PC-3 (cell line): ENCODE measurements at regions not wholly inside any gene's neighbourhood (a gene's known extent, or its start where the extent isn't known, plus 50 kb on each side); places are given as distances from the start of the nearest gene placed in this dataset.

Source experiments
- ATAC-seq: fragments of 200-7000 bp; cut with Tn5 transposase; 2 replicates; pipeline ENCODE4 v1.9.1; 2020; ENCODE audit warnings: mild to moderate bottlenecking, moderate library complexity
- BruUV-seq: library from RNA; stranded (reverse); fragments of 400-500 nt; replicated peaks from 2 replicates; lab custom pipeline; 2021; lab: Mats Ljungman, UMichigan
- CTCF ChIA-PET: fragments of 300-600 bp; sonication (Branson Sonifier 250); formaldehyde crosslinking; loops from one replicate; lab custom pipeline; 2022; ENCODE audit warnings: antibody characterized with exemption; lab: Charles Lee
- POLR2A ChIA-PET: fragments of 300-600 bp; sonication (Branson Sonifier 250); formaldehyde crosslinking; loops from one replicate; lab custom pipeline; 2022; ENCODE audit warnings: antibody characterized with exemption; ENCODE audit not compliant: unreplicated experiment; lab: Charles Lee
- DNase-seq: peaks from one replicate; pipeline ENCODE4 v3.0.0-alpha.2; 2015
- H2AFZ ChIP-seq: fragments of 300-600 bp; sonication (generic); 2 replicates; pipeline ENCODE4 v1.6.0; 2016; ENCODE audit warnings: antibody characterized with exemption, low read length
- H3F3A ChIP-seq: fragments of 300-600 bp; sonication (generic); one replicate; pipeline ENCODE4 v1.6.0; 2017; ENCODE audit warnings: antibody characterized with exemption, low read length, control low read depth, mild to moderate bottlenecking; ENCODE audit not compliant: unreplicated experiment
- H3K27ac ChIP-seq: fragments of 300-600 bp; sonication (generic); 2 replicates; pipeline ENCODE4 v1.5.1; 2016; ENCODE audit warnings: mild to moderate bottlenecking, low read length
- H3K27me3 ChIP-seq: fragments of 300-600 bp; sonication (generic); 2 replicates; pipeline ENCODE4 v1.6.1; 2016; ENCODE audit warnings: low read length, mixed read lengths
- H3K36me3 ChIP-seq: fragments of 300-600 bp; sonication (generic); 2 replicates; pipeline ENCODE4 v1.6.1; 2016; ENCODE audit warnings: low read depth, mixed run types, low read length, mixed read lengths
- H3K4me1 ChIP-seq: fragments of 300-600 bp; sonication (generic); 2 replicates; pipeline ENCODE4 v1.5.1; 2016; ENCODE audit warnings: low read length; ENCODE audit not compliant: insufficient read depth
- H3K4me2 ChIP-seq: fragments of 300-600 bp; sonication (generic); 2 replicates; pipeline ENCODE4 v1.6.0; 2016; ENCODE audit warnings: low read length
- H3K4me3 ChIP-seq: fragments of 300-600 bp; sonication (generic); 2 replicates; pipeline ENCODE4 v1.5.1; 2016; ENCODE audit warnings: mild to moderate bottlenecking, low read length, mixed read lengths
- H3K79me2 ChIP-seq: fragments of 300-600 bp; sonication (generic); 2 replicates; pipeline ENCODE4 v1.6.1; 2017; ENCODE audit warnings: low read length, mixed read lengths
- H3K9ac ChIP-seq: fragments of 300-600 bp; sonication (generic); 2 replicates; pipeline ENCODE4 v1.6.0; 2016; ENCODE audit warnings: mild to moderate bottlenecking, low read length
- H3K9me2 ChIP-seq: fragments of 300-600 bp; sonication (generic); replicated peaks from 2 replicates; pipeline ENCODE4 v1.6.1; 2016; ENCODE audit warnings: mixed run types, low read length, mixed read lengths
- H3K9me3 ChIP-seq: fragments of 300-600 bp; sonication (generic); 2 replicates; pipeline ENCODE4 v1.6.1; 2016; ENCODE audit warnings: low read length, mixed read lengths
- H4K20me1 ChIP-seq: fragments of 300-600 bp; sonication (generic); 2 replicates; pipeline ENCODE4 v1.6.1; 2016; ENCODE audit warnings: low read length, mixed read lengths
- CTCF ChIP-seq: fragments of 300-600 bp; sonication (generic); conservative IDR thresholded peaks from 2 replicates; pipeline ENCODE4 v1.5.1; 2017; ENCODE audit warnings: antibody characterized with exemption, low read depth, mild to moderate bottlenecking, low read length
- EZH2 ChIP-seq: fragments of 300-600 bp; sonication (generic); IDR thresholded peaks from one replicate; pipeline ENCODE4 v1.6.1; 2017; ENCODE audit warnings: antibody characterized with exemption, mild to moderate bottlenecking, low read length; ENCODE audit not compliant: unreplicated experiment
- EZH2phosphoT487 ChIP-seq: fragments of 300-600 bp; sonication (generic); IDR thresholded peaks from 2 replicates; pipeline ENCODE4 v1.6.1; 2018; ENCODE audit warnings: mild to moderate bottlenecking, antibody characterized with exemption, low read length, borderline replicate concordance
- intact Hi-C: fragments of 100-400 bp; cut with micrococcal nuclease; formaldehyde crosslinking; loops from 2 replicates; pipeline ENCODE4 v1.9.0; 2023

- no peaks in the 10 kb centered on the region for H3K9me3 ChIP-seq
- ChIA-PET POLR2A (no interaction called here), CTCF (no interaction called here)
- no peak for TF ChIP-seq EZH2
- no peak for TF ChIP-seq EZH2phosphoT487
- no peak for TF ChIP-seq CTCF
- no peaks in the 10 kb centered on the region for H3K79me2 ChIP-seq
- no peak overlapping the region for H3K4me2 ChIP-seq
- H3K27me3 ChIP-seq: no peaks in the 10 kb centered on the region
- H3K9me2 ChIP-seq: no peaks in the 10 kb centered on the region
- H3K4me3 ChIP-seq: no peak overlapping the region
- no peak overlapping the region for H3K27ac ChIP-seq
- intact Hi-C loops: no loop called here
- H4K20me1 ChIP-seq: no peaks in the 10 kb centered on the region
- H3K9ac ChIP-seq: no peak overlapping the region
- no peaks in the 10 kb centered on the region for H3K4me1 ChIP-seq
- H2AFZ ChIP-seq: no peak overlapping the region
- H3F3A ChIP-seq: no peaks in the 10 kb centered on the region
- DNase-seq (no peak), ATAC-seq (no peak)
- H3K36me3 ChIP-seq: no peaks in the 10 kb centered on the region
- no TSS peak for BruUV-seq
Observed at GRCh38 chr3:59463253-59463652, 413.4 kb upstream of the CFAP20DC start.

GRCh38 chr3:59460068-59460467, 410.2 kb upstream of the CFAP20DC start:
- no TSS peak for BruUV-seq
- intact Hi-C loops: no loop called here
- no peaks in the 10 kb centered on the region for H3K36me3 ChIP-seq
- no peak for DNase-seq
- POLR2A ChIA-PET: no interaction called here
- no peak overlapping the region for H3K9ac ChIP-seq
- no peaks in the 10 kb centered on the region for H3K4me1 ChIP-seq
- no peak overlapping the region for H3K4me2 ChIP-seq
- no peak for ATAC-seq
- H4K20me1 ChIP-seq: no peaks in the 10 kb centered on the region
- no peaks in the 10 kb centered on the region for H3F3A ChIP-seq
- no peak overlapping the region for H3K27ac ChIP-seq
- no peak overlapping the region for H2AFZ ChIP-seq
- no peaks in the 10 kb centered on the region for H3K27me3 ChIP-seq
- H3K4me3 ChIP-seq: no peak overlapping the region
- TF ChIP-seq EZH2phosphoT487 (no peak), EZH2 (no peak), CTCF (no peak)
- H3K79me2 ChIP-seq: no peaks in the 10 kb centered on the region
- CTCF ChIA-PET: no interaction called here
- no peaks in the 10 kb centered on the region for H3K9me3 ChIP-seq
- no peaks in the 10 kb centered on the region for H3K9me2 ChIP-seq

GRCh38 chr3:59456852-59457485, 407.1 kb upstream of the CFAP20DC start:
- Histone ChIP-seq H3K4me3 (no peak overlapping the region), H3K27me3 (no peaks in the 10 kb centered on the region), H3F3A (no peaks in the 10 kb centered on the region), H3K9ac (no peak overlapping the region), H3K4me1 (no peaks in the 10 kb centered on the region), H3K4me2 (no peak overlapping the region), H3K9me3 (no peaks in the 10 kb centered on the region), H3K36me3 (no peaks in the 10 kb centered on the region), H3K9me2 (no peaks in the 10 kb centered on the region), H2AFZ (no peak overlapping the region), H3K79me2 (no peaks in the 10 kb centered on the region), H4K20me1 (no peaks in the 10 kb centered on the region), H3K27ac (no peak overlapping the region)
- no peak for ATAC-seq
- DNase-seq: no peak
- no peak for TF ChIP-seq EZH2
- no peak for TF ChIP-seq CTCF
- TF ChIP-seq EZH2phosphoT487: no peak
- CTCF ChIA-PET: no interaction called here
- POLR2A ChIA-PET: no interaction called here
- no TSS peak for BruUV-seq
- intact Hi-C loops: no loop called here
